Hematopoietic multipotent progenitor cell treated with erythropoietin and hydrocortisone succinate and interleukin-3 and kit ligand, for 4 days (in vitro differentiated cells): ENCODE measurements at regions not wholly inside any gene's neighbourhood (a gene's known extent, or its start where the extent isn't known, plus 50 kb on each side); places are given as distances from the start of the nearest gene placed in this dataset.
A peak's percentile ranks its signal among the peaks of the same experiment; 100 is the strongest.

Source experiments
- DNase-seq: peaks from one replicate; pipeline ENCODE4 v3.0.0-alpha.2; 2015

- DNase-seq, result no peak
Measured at GRCh38 chr4:142974328-142974727, 128.2 kb upstream of the INPP4B start.

DNA sequence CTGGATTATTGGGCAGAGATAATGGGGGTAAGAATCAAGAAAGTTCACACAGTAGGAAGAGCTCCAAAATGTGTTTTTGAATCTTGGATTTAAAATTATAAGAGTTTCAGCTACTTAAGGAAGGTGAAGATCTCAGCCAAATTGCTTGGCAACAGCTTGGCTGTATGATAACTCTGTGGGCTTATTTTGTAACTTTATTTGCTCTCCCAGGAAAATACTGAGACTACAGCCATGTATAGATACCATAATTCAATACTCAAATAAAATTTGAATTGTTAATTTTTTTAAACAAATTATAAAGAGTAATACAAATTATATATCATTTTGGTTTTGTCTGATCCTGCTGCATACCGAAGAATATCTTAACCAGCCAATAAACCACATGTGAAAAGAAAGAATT, 129.5 kb upstream of the INPP4B start:
- DNase-seq, result no peak

GRCh38 chr4:142976482-142976881, 130.4 kb upstream of the INPP4B start:
- DNase-seq, result no peak

DNA sequence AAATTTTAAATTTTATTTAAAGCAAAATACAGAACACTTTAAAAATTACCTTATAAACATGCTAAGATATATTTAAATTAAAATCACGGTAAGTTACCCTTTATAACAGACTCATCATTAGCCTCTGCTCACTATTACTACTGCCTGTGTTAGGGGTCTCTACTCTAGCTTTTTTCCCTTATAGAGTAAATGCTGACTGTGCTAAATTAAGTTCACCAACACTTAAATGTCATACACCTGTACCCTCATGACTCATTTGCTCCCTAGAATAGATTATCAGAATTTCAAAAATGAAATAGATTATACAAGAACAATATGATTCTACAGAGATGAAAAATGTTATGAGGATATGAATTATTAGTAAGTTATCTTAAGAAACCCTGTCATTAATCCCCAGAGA, 131.1 kb upstream of the INPP4B start:
- DNase-seq, result no peak

DNA sequence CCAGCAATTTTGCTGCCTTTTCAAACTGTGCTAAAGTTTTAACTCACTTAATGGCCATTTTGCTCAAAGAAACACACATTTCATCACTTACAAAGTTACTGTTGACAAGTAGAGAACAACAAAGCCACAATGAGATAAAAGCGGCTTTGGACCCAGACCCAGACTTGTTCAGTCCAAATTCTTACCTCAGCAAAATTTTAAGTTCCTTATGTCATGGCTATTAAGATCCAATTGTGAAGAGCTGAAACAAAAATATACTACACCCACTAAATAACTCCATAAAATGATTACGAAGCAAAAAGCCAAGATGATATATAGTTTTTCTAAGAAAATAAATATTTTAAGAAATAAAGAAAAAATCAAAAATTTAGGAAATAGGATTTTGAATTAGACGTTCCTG, 137.0 kb upstream of the INPP4B start:
- DNase-seq, result no peak

GRCh38 chr4:142983589-142983988, 137.5 kb upstream of the INPP4B start:
- no peak for DNase-seq

- peak; percentile 53 for DNase-seq
Measured at GRCh38 chr4:142984871-142985585, 138.9 kb upstream of the INPP4B start.

DNA sequence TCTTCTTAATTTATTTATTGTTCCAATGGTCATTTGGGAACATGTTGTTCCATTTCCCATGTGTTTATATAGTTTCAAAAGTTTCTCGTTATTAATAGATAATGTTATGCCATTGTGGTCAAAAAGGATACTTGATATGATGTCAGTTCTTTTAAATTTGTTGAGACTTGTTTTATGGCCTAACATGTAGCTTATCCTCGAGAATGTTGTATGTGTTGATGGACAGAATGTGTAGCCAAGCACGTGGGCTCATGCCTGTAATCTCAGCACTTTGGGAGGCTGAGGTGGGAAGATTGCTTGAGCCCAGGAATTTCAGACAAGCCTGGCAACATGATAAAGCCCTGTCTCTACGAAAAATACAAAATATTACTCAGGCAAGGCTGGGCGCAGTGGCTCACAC, 168.5 kb upstream of the USP38 start:
- no peak for DNase-seq

DNA sequence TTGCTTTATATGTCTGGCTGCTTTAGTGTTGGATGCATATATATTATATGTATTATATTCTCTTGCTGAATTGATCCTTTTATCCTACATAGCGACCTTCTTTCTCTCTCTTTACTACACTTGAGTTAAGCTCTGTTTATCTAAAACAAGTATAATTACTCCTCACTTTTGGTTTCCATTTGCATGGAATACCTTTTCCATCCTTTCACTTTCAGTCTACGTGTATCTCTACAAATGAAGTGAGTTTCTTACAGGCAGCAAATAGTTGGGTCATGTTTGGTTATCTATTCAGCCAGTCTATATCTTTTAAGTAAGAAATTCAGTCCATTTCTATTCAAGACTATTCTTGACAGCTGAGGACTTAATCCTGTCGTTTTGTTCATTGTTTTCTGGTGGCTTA, 167.5 kb upstream of the USP38 start:
- DNase-seq, result no peak

- no peak for DNase-seq
Measured at GRCh38 chr4:143019351-143019750, 165.4 kb upstream of the USP38 start.

GRCh38 chr4:143021384-143021783, 163.3 kb upstream of the USP38 start:
- DNase-seq, result no peak

DNA sequence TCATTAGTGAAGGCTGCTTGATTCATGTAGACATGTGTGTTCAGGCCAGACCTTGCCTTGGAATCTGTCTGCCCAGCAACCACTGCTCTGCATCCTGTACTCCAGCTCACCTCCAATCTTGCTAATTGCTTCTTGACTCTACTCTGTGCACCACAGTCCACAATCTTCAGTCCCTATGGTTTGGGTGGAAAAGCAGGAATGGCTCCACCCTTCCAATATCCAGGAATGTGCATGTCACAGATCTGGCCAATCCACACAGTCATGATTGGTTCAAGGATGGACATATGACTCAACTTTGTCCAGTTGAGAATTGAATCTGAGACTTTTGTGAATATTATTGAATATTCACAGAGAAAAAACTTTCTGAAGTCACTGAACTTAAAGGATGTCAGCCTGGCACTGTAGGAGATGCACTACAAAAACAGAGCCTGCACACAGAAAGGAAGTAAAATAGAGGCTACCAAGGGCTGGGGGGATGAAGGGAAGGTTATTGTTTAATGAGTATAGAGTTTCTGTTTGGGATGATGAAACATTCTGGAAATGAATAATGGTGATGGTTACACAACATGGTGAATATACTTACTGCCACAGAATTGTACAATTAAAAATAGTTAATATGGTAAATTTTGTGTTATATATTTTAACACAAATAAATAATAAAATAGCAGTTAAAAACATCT, 161.3 kb upstream of the USP38 start:
- DNase-seq, result peak; percentile 22

- peak; percentile 86 for DNase-seq
Measured at GRCh38 chr4:143025081-143025704, 159.5 kb upstream of the USP38 start.

- DNase-seq, result no peak
Measured at GRCh38 chr4:143026459-143027170, 158.1 kb upstream of the USP38 start.

- no peak for DNase-seq
Measured at GRCh38 chr4:143035661-143036060, 149.1 kb upstream of the USP38 start.

GRCh38 chr4:143036443-143036842, 148.3 kb upstream of the USP38 start:
- no peak for DNase-seq

- DNase-seq, result no peak
Measured at GRCh38 chr4:143046454-143046853, 138.3 kb upstream of the USP38 start.

DNA sequence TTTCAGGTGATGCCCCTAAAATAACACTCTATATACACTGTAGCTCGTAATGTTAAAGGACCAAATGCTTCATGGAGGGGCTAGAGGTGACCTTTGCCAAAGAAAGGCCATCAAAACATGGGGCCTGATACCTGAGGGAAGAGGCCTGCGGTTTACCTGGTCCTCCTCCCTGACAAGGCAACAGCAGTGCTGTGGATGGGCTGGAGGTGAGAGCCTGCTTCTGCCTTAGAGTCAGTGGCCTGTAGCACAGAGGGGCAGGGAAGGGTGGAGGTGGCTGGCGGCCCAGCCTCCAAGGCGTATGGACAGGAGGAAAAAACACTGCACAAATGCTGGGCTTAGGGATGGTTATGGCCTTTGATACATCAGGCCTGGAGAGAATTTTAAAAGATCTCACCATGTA, 137.8 kb upstream of the USP38 start:
- no peak for DNase-seq

- DNase-seq, result peak; percentile 10
Measured at GRCh38 chr4:143054971-143055370, 129.7 kb upstream of the USP38 start.

GRCh38 chr4:143055997-143056396, 128.7 kb upstream of the USP38 start:
- DNase-seq, result no peak

DNA sequence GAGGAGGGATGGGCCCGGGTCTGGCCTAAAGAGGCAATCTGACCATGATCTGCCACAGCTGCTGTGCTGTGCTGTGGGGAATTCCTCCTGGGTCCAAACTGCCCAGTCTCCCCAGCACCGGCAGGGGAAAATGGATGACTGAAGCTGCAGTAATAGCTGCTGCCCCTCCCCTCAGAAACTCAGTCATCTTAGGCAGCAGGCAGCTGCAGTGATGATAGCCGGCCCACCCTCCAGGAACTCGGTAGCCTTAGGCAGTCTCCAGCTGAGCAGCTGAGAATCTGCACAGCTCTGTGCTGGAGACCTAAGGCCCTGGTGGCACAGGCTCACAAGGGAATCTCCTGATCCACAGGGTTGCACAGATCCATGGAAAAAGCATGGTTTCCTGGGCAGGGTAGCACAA, 113.4 kb upstream of the USP38 start:
- DNase-seq, result no peak

DNA sequence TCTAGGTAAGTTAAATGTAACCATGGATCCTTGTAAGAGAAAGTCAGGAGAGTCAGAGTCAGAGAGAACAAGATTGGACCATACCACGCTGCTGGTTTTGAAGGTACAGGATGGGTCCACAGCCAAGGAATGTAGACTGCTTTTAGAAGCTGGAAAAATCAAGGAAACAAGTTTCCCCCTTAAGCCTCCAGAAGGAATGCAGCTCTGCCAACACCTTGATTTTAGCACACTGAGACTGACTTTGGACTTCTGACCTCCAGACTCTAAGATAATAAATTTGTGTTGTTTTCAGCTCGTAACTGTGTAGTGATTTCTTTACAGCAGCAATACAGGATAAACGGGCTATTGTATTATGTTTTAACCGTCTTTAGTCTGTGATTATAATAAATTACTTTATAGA, 108.0 kb upstream of the USP38 start:
- DNase-seq, result no peak

- DNase-seq, result no peak
Measured at GRCh38 chr4:143082701-143083100, 102.0 kb upstream of the USP38 start.
